ENCODE measurements at regions not wholly inside any gene's neighbourhood (a gene's known extent, or its start where the extent isn't known, plus 50 kb on each side); places are given as distances from the start of the nearest gene placed in this dataset.

- no peak for DNase-seq (ENCODE audit: extremely low spot score, unreplicated experiment)
- Mint-ChIP-seq H3K4me1 (ENCODE audit: unreplicated experiment) (peaks cover 3% of the 10 kb centered on the region), H3K36me3 (ENCODE audit: unreplicated experiment) (no peaks in the 10 kb centered on the region), H3K4me3 (ENCODE audit: unreplicated experiment) (no peak overlapping the region), H3K27ac (ENCODE audit: unreplicated experiment) (no peak overlapping the region), H3K9me3 (ENCODE audit: unreplicated experiment) (no peaks in the 10 kb centered on the region), H3K27me3 (ENCODE audit: unreplicated experiment) (no peaks in the 10 kb centered on the region)
- TF ChIP-seq, protein P1, sequence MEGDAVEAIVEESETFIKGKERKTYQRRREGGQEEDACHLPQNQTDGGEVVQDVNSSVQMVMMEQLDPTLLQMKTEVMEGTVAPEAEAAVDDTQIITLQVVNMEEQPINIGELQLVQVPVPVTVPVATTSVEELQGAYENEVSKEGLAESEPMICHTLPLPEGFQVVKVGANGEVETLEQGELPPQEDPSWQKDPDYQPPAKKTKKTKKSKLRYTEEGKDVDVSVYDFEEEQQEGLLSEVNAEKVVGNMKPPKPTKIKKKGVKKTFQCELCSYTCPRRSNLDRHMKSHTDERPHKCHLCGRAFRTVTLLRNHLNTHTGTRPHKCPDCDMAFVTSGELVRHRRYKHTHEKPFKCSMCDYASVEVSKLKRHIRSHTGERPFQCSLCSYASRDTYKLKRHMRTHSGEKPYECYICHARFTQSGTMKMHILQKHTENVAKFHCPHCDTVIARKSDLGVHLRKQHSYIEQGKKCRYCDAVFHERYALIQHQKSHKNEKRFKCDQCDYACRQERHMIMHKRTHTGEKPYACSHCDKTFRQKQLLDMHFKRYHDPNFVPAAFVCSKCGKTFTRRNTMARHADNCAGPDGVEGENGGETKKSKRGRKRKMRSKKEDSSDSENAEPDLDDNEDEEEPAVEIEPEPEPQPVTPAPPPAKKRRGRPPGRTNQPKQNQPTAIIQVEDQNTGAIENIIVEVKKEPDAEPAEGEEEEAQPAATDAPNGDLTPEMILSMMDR (IDR thresholded peaks at IDR 0.05), result no peak
These were observed 164.6 kb upstream of the FAM83B start for GRCh38 chr6:54681987-54682386.

- H3K4me1 Mint-ChIP-seq (ENCODE audit: unreplicated experiment), result no peaks in the 10 kb centered on the region
- no peak overlapping the region for H3K27ac Mint-ChIP-seq (ENCODE audit: unreplicated experiment)
- no peaks in the 10 kb centered on the region for H3K9me3 Mint-ChIP-seq (ENCODE audit: unreplicated experiment)
- TF ChIP-seq, protein P1 (IDR thresholded peaks at IDR 0.05), result no peak
- no peak overlapping the region for H3K4me3 Mint-ChIP-seq (ENCODE audit: unreplicated experiment)
- H3K27me3 Mint-ChIP-seq (ENCODE audit: unreplicated experiment), result no peaks in the 10 kb centered on the region
- DNase-seq (ENCODE audit: extremely low spot score, unreplicated experiment), result no peak
- H3K36me3 Mint-ChIP-seq (ENCODE audit: unreplicated experiment), result no peaks in the 10 kb centered on the region
These were observed 157.0 kb upstream of the FAM83B start for GRCh38 chr6:54689620-54690019.

DNA sequence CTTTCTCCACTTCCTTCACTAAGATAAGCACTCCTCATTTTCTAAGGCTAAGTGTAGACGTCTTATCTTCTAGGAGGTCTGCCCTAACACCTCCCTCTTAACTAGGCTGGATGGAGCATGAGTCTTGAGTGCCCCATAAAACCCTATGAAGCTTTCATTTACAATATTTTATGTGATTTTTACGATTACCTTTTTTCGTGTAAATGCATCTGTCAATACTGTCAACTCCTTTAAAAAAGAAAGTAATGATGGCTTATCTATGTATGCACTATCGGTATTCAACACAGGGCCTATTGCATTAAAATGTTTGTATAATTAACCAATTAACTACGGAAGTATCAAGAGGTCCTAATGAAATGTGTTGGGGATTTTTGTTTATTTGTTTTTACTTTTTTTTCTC, 156.0 kb upstream of the FAM83B start:
- H3K27ac Mint-ChIP-seq (ENCODE audit: unreplicated experiment), result no peak overlapping the region
- H3K4me1 Mint-ChIP-seq (ENCODE audit: unreplicated experiment), result no peaks in the 10 kb centered on the region
- H3K4me3 Mint-ChIP-seq (ENCODE audit: unreplicated experiment), result no peak overlapping the region
- no peaks in the 10 kb centered on the region for H3K27me3 Mint-ChIP-seq (ENCODE audit: unreplicated experiment)
- no peaks in the 10 kb centered on the region for H3K9me3 Mint-ChIP-seq (ENCODE audit: unreplicated experiment)
- no peaks in the 10 kb centered on the region for H3K36me3 Mint-ChIP-seq (ENCODE audit: unreplicated experiment)
- DNase-seq (ENCODE audit: extremely low spot score, unreplicated experiment), result no peak
- TF ChIP-seq, protein P1 (IDR thresholded peaks at IDR 0.05), result no peak

GRCh38 chr6:54694928-54695532, 151.5 kb upstream of the FAM83B start:
- peaks cover 13% of the 10 kb centered on the region for H3K4me1 Mint-ChIP-seq (ENCODE audit: unreplicated experiment)
- H3K27me3 Mint-ChIP-seq (ENCODE audit: unreplicated experiment), result no peaks in the 10 kb centered on the region
- H3K4me3 Mint-ChIP-seq (ENCODE audit: unreplicated experiment), result no peak overlapping the region
- TF ChIP-seq, protein P1 (IDR thresholded peaks at IDR 0.05), result no peak
- H3K9me3 Mint-ChIP-seq (ENCODE audit: unreplicated experiment), result no peaks in the 10 kb centered on the region
- no peak for DNase-seq (ENCODE audit: extremely low spot score, unreplicated experiment)
- no peaks in the 10 kb centered on the region for H3K36me3 Mint-ChIP-seq (ENCODE audit: unreplicated experiment)
- no peak overlapping the region for H3K27ac Mint-ChIP-seq (ENCODE audit: unreplicated experiment)

DNA sequence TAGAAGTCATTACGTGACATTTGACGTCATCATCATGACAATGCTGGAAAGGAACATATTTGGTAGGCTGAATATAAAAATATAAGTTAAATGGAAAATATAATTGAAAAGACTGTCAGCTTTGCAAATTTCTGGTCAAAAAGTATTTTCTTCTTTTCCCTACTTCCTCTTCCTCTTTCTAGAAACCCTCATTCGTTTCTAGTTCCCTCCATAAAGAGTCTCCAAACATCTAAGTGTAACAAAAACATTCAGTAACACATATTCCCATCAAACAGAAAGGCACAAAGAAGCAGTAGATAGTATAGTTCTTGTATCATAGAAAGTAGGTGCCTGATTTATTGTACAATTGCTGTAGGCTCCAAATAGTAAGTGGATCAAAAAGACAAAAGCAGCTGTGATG, 150.8 kb upstream of the FAM83B start:
- Mint-ChIP-seq H3K4me1 (ENCODE audit: unreplicated experiment) (peaks cover 15% of the 10 kb centered on the region), H3K27ac (ENCODE audit: unreplicated experiment) (no peak overlapping the region), H3K4me3 (ENCODE audit: unreplicated experiment) (no peak overlapping the region), H3K36me3 (ENCODE audit: unreplicated experiment) (no peaks in the 10 kb centered on the region), H3K9me3 (ENCODE audit: unreplicated experiment) (no peaks in the 10 kb centered on the region), H3K27me3 (ENCODE audit: unreplicated experiment) (no peaks in the 10 kb centered on the region)
- no peak for DNase-seq (ENCODE audit: extremely low spot score, unreplicated experiment)
- TF ChIP-seq, protein P1 (IDR thresholded peaks at IDR 0.05), result no peak
